ENCODE measurements at regions not wholly inside any gene's neighbourhood (a gene's known extent, or its start where the extent isn't known, plus 50 kb on each side); places are given as distances from the start of the nearest gene placed in this dataset.

- ChIA-PET CTCF (no interaction called here), POLR2A (no interaction called here)
- Histone ChIP-seq H3K4me2 (no peak overlapping the region), H3K27ac (no peak overlapping the region), H3K4me3 (no peak overlapping the region), H3K9me3 (no peaks in the 10 kb centered on the region), H3K4me1 (no peaks in the 10 kb centered on the region)
- no peak for ATAC-seq
- 25% methylated on average over 9 of the region's 9 CpGs for WGBS (ENCODE audit: missing lambda C conversion rate)
- no peak for DNase-seq (ENCODE audit: low read depth in 1 of 2, low spot score in 1 of 2)
- TF ChIP-seq JUNB (IDR thresholded peaks at IDR 0.05) (no peak), CBX8 (IDR thresholded peaks at IDR 0.05) (no peak), HOXB5 (CRISPR knock-in tag; IDR thresholded peaks at IDR 0.05) (no peak), MAZ (IDR thresholded peaks at IDR 0.05; ENCODE audit: borderline replicate concordance, low read depth, low read length) (no peak), EHMT2 (IDR thresholded peaks at IDR 0.05; ENCODE audit: low read depth) (no peak), RAD21 (conservative IDR thresholded peaks at IDR 0.05 in 1 of 2, IDR thresholded peaks at IDR 0.05 in 1 of 2) (no peak), POLR2A (IDR thresholded peaks at IDR 0.05; ENCODE audit: low read length) (no peak), BHLHE40 (IDR thresholded peaks at IDR 0.05; ENCODE audit: low read depth, low read length) (no peak), HES2 (IDR thresholded peaks at IDR 0.05) (no peak)
- no peak for FAIRE-seq
Measured at GRCh38 chr11:116166573-116167465, 606.0 kb downstream of the BUD13 start.

- 15% methylated on average over 4 of the region's 5 CpGs for WGBS (ENCODE audit: missing lambda C conversion rate)
- DNase-seq (ENCODE audit: low read depth in 1 of 2, low spot score in 1 of 2) = no peak
- no peak for ATAC-seq
- POLR2A ChIA-PET = no interaction called here
- Histone ChIP-seq H3K4me3 (no peak overlapping the region), H3K4me1 (no peaks in the 10 kb centered on the region), H3K9me3 (no peaks in the 10 kb centered on the region), H3K27ac (no peak overlapping the region), H3K4me2 (no peak overlapping the region)
- no peak for FAIRE-seq
- no peak for TF ChIP-seq TFCP2L1 (CRISPR knock-in tag; IDR thresholded peaks at IDR 0.05)
- no peak for TF ChIP-seq MYC (IDR thresholded peaks at IDR 0.05; ENCODE audit: borderline replicate concordance, low read length)
- no peak for TF ChIP-seq CHD2 (IDR thresholded peaks at IDR 0.05; ENCODE audit: low read length, partially characterized antibody)
- no peak for TF ChIP-seq HOXA7 (CRISPR knock-in tag; IDR thresholded peaks at IDR 0.05)
- TF ChIP-seq PHF8 (IDR thresholded peaks at IDR 0.05; ENCODE audit: borderline replicate concordance, low read depth) = no peak
- TF ChIP-seq FOSL2 (IDR thresholded peaks at IDR 0.05) = no peak
- TF ChIP-seq FOSL2 (CRISPR knock-in tag; IDR thresholded peaks at IDR 0.05) = no peak
- TF ChIP-seq MAFK (IDR thresholded peaks at IDR 0.05; ENCODE audit: partially characterized antibody) = no peak
- no peak for TF ChIP-seq RFX5 (IDR thresholded peaks at IDR 0.05)
- TF ChIP-seq RNF2 (IDR thresholded peaks at IDR 0.05; ENCODE audit: borderline replicate concordance, low read depth) = no peak
- no peak for TF ChIP-seq PBX3 (IDR thresholded peaks at IDR 0.05)
- no peak for TF ChIP-seq BCL3 (IDR thresholded peaks at IDR 0.05)
- no peak for TF ChIP-seq HEYL (CRISPR knock-in tag; IDR thresholded peaks at IDR 0.05)
- TF ChIP-seq ELK1 (IDR thresholded peaks at IDR 0.05; ENCODE audit: low read depth, low read length) = no peak
- no peak for TF ChIP-seq ATOH8 (CRISPR knock-in tag; IDR thresholded peaks at IDR 0.05; ENCODE audit: low read depth)
- TF ChIP-seq SREBF2 (IDR thresholded peaks at IDR 0.05) = no peak
- TF ChIP-seq ZC3H11A (IDR thresholded peaks at IDR 0.05) = no peak
- no peak for TF ChIP-seq JUNB (IDR thresholded peaks at IDR 0.05)
- no peak for TF ChIP-seq CBX2 (IDR thresholded peaks at IDR 0.05; ENCODE audit: borderline replicate concordance, low read depth)
- TF ChIP-seq HOXB13 (CRISPR knock-in tag; IDR thresholded peaks at IDR 0.05; ENCODE audit: low read depth) = no peak
- CTCF ChIA-PET = interaction anchor here (1.1 to 1.8 kb wide), 2 partner anchors 23 to 52 kb away, joined by 3 read pairs; no protein-coding TSS in a partner anchor
Measured at GRCh38 chr11:116164843-116165242, 607.9 kb downstream of the BUD13 start.
